ENCODE measurements at regions not wholly inside any gene's neighbourhood (a gene's known extent, or its start where the extent isn't known, plus 50 kb on each side); places are given as distances from the start of the nearest gene placed in this dataset.
"Not testable (repeated sequence)": the region's sequence is repeated elsewhere in the genome, so short reads cannot be mapped to it uniquely, and the experiment has no call there.

DNA sequence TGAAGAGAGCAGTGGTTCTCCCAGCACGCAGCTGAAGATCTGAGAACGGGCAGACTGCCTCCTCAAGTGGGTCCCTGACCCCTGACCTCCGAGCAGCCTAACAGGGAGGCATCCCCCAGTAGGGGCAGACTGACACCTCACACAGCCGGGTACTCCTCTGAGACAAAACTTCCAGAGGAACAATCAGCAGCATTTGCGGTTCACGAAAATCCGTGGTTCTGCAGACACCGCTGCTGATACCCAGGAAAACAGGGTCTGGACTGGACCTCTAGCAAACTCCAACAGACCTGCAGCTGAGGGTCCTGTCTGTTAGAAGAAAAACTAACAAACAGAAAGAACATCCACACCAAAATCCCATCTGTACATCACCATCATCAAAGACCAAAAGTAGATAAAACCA lies 68.4 kb upstream of the CCT8L2 start:
- not testable (repeated sequence) for TF ChIP-seq CTCF, POLR2A (IDR thresholded peaks at IDR 0.05)
